GM12865 (cell line): ENCODE measurements at regions not wholly inside any gene's neighbourhood (a gene's known extent, or its start where the extent isn't known, plus 50 kb on each side); places are given as distances from the start of the nearest gene placed in this dataset.
"Not testable (repeated sequence)": the region's sequence is repeated elsewhere in the genome, so short reads cannot be mapped to it uniquely, and the experiment has no call there.

Source experiments
- DNase-seq: peaks from one replicate; pipeline ENCODE4 v3.0.0; 2010; ENCODE audit warnings: low read depth
- H3K4me3 ChIP-seq: 2 replicates; pipeline ENCODE4 v1.5.1; 2011; ENCODE audit warnings: mild to moderate bottlenecking, low read depth, low read length, control low read depth
- CTCF ChIP-seq: IDR thresholded peaks from 2 replicates; pipeline ENCODE4 v1.5.1; 2011; ENCODE audit warnings: low read length, control low read depth, low read depth, inconsistent platforms; ENCODE audit not compliant: insufficient read depth; ENCODE audit errors: missing control alignments

GRCh38 chr20:55099251-55099650, 623.9 kb downstream of the DOK5 start:
- DNase-seq: no peak
- H3K4me3 ChIP-seq: no peak overlapping the region
- TF ChIP-seq CTCF: no peak

- no peak for TF ChIP-seq CTCF
- no peak overlapping the region for H3K4me3 ChIP-seq
- DNase-seq: no peak
Observed at GRCh38 chr20:55097621-55098020, 622.2 kb downstream of the DOK5 start.

GRCh38 chr20:55095745-55096400, 620.5 kb downstream of the DOK5 start:
- TF ChIP-seq CTCF: no peak
- H3K4me3 ChIP-seq: no peak overlapping the region
- DNase-seq: no peak

- no peak for DNase-seq
- TF ChIP-seq CTCF: no peak
- no peak overlapping the region for H3K4me3 ChIP-seq
Observed at GRCh38 chr20:55094353-55094861, 619.0 kb downstream of the DOK5 start.

GRCh38 chr20:55090286-55090685, 614.9 kb downstream of the DOK5 start:
- no peak for DNase-seq
- no peak for TF ChIP-seq CTCF
- H3K4me3 ChIP-seq: no peak overlapping the region

GRCh38 chr20:55086421-55086820, 611.0 kb downstream of the DOK5 start:
- no peak overlapping the region for H3K4me3 ChIP-seq
- DNase-seq: no peak
- no peak for TF ChIP-seq CTCF

- TF ChIP-seq CTCF: no peak
- DNase-seq: no peak
- H3K4me3 ChIP-seq: no peak overlapping the region
Observed at GRCh38 chr20:55079917-55080316, 604.5 kb downstream of the DOK5 start.

- DNase-seq: not testable (repeated sequence)
Observed at GRCh38 chr20:55074266-55074840, 599.0 kb downstream of the DOK5 start.

More at GRCh38 chr20:55074266-55074840, 599.0 kb downstream of the DOK5 start:
- H3K4me3 ChIP-seq: not testable (repeated sequence)
